ENCODE measurements at regions not wholly inside any gene's neighbourhood (a gene's known extent, or its start where the extent isn't known, plus 50 kb on each side); places are given as distances from the start of the nearest gene placed in this dataset.

DNA sequence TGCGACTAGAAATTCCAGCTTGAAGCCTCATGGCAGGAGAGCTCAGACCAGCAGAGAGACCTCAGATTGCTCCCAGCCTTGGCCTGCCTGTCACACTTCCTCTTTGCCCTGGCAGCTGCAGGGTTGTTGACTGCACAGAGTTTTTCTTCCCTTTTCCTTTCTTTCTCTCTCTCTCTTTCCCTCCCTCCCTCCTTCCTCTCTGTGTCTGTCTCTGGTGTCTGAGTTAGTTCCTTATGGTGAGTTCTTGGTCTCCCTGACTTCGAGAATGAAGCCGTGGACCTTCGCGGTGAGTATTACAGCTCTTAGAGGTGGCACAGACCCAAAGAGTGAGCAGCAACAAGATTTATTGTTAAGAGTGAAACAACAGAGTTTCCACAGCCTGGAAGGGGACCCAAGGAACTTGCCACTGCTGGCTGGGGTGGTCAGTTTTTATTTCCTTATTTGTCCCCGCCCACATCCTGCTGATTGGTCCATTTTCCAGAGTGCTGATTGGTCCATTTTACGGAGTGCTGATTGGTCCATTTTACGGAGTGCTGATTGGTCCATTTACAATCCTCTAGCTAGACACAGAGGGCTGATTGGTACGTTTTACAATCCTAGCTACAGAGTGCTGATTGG is 266.3 kb downstream of the RPS24 start:
- DNase-seq (ENCODE audit: low read depth) = no peak

DNA sequence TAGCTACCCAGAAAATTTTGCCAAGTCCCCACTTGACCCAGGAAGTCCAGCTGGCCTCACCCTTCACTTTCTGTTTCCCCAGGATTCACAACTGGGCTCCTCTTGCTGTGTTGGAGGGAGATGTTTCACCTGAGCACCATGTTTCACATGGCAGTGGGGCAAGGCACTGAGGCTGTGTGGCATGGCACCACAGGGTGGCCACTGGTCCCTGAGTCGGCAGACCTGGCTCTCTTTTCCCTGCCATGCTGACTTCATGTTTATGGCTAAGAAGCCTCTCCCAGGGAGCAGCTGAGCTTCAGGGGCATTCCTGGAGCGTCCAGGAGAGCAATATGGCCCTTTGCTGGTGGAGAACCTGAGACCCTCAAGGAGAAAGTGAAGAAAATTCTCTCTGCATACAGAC is 266.9 kb downstream of the RPS24 start:
- no peak for DNase-seq (ENCODE audit: low read depth)

DNA sequence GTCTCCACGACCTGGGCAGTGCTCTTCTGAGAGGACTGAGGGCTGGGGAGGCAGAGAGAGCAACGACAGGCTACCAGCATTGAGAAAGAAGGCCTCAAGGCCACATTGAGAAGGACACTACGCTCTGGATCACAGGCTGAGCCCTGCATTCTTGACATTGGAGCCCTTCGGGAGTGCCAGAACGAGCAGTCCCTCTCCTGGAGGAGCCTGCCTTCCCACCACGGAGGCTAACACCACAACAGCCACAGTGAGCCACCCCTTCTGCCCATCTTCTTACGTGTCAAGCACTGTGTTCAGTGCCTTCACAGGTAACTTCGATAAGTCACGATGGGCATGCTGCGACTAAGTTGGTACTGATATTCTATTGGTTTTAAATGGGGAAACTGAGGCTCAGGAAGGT is 267.8 kb downstream of the RPS24 start:
- DNase-seq (ENCODE audit: low read depth) = no peak

DNA sequence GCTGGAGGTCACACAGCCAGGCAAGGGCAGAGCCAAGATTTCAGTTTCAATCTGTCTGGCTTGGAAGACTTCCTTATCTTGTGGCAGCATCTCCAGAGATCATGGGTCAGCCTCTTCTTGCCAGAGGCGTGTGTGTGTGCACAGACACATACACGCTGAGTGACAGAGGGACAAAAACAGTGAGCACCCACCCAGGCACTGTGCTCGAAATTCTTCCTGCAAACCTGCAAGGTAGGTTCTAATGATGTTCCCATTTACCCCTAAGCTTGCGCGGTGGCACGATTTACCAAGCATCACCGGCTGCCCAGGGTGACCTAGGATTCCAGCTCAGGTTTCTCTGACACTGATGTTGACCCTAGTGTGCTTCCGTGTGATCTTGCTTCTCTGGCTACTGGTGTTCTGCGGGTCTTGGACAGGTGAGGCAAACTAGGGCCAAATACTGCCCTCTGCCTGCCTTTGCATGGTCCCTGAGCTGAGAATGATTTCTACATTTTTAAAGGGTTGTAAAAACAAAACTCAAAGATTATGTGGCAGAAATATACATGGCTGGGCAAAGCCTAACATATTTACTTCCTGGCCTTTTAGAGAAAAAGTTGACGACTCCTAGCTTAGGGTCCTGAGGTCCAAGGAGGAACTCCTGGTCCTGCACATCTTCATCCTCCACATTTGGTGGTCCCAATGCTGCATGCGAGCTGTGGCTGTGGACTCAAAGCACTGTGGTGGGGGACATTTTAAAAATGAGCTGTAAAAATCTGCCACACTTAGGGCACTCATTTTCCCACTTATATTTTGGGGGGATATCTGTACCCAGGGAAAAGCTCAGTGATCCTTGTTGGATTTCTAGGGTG is 268.5 kb downstream of the RPS24 start:
- no peak for DNase-seq (ENCODE audit: low read depth)

DNA sequence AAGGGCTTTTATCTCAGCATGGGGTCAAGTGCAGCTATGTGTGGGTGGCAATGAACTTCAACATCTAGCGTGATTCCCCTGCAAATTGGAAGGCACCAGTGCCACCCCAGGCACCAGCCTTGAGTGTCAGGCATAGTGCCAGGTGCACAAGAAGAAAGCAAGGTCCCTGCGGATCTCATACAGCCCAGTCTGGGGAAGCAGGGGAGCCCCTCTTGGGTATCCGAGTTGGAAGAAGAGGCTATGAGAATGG is 269.0 kb downstream of the RPS24 start:
- no peak for DNase-seq (ENCODE audit: low read depth)

DNA sequence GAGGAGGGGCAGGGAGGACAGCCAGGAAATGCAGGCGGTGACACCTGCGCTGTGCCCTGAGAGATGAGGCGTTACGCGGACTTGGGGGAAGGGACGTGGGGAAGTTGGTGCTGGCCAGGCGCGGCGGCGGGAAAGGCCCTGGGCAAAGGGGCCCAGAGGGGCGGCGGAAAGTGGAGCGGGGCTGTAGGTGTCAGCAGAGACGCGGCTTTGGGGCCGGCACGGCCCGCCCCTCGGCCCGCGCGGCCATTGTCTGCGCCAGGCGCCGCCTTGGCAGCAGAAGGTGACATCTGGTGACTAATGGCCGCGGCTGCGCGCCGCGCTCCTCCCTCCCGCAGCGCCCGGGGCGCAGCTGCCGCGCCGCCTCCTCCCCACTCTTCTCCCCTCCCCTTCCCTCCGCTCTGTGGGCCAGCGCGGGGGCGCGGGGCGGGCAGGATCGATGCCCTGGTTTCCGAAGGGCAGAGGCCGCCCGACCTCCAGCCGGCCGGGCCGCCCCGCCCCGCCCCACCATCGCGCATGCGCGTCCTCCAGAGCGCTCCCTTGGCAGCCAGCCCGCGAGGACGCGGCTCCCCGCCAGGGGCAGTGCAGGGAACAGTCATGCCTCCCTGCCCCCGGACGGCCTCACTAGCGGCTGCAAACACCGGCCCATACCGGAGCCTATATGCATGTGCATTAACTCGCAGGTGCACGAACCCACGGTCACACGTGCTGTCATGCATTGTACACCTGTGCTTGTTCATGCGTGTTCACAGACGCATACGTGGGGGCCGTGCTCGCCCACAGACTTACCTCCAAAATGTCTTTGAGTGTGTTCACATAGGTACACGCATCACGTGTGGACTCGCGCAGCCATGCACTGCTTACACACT is 269.6 kb downstream of the RPS24 start:
- peak; percentile 93 for DNase-seq (ENCODE audit: low read depth)

DNA sequence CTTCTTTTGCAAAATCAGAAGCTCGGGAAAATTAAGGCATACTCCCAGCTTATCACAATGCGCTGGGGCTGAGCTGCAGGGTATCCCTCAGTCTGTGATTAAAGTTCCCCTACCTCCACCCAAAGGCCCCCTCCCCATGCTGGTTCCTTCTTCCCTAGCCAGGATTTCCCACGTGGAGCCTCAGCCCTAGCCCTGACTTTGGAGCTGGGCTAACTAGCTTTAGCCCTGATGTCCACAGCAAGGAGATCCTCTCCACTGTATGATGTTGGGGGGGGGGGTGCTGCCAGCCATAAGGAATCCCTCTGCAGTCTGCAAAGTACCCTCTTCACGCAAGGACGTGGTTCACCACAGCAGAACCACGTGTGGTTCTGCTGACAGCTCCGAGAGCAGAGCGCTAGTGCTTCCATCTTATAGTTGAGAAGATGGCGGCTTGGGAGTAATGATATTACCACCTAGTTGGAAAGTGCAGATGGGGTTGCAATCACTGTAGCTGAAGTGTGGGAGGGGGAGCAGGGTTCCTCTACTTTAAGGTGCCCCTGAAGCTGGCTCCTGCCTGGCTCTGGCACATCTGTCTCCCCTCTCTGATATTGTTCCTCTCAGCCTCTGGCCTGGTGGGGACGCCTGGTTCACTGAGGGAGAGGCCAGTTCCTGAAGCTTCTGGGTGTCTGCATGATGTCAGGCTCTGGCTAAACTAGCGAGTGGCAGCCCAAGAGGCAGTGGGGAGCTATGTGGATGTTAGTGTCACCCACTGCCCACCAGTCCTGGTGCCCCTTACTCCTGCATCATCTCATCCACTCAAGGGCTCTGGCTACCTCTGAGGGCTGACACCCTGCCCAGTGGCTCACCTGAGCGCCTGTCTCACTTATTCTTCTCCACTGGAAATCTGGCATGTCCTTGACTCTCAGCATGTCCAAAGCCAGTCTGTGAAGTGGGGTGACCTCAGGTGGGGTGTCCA is 270.7 kb downstream of the RPS24 start:
- DNase-seq (ENCODE audit: low read depth) = no peak

DNA sequence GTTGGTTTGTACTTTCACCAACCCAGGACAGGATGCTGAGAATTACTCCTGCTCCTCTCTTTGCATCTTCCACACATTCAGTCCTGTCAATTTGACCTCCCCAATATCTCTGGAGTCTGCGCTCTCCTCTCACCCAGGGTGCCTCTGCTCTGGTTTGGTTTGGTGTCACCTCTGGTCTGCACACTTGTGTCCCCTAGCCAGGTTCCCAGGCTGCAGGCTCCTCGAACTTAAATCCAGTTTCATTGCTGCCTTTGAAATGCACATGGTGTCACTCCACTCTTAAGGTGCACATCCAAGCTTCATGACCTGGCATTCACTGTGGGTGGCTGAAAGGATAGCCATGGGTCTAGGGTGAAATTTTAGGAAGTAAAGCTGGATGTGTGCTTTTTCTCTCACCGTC is 271.6 kb downstream of the RPS24 start:
- no peak for DNase-seq (ENCODE audit: low read depth)

DNA sequence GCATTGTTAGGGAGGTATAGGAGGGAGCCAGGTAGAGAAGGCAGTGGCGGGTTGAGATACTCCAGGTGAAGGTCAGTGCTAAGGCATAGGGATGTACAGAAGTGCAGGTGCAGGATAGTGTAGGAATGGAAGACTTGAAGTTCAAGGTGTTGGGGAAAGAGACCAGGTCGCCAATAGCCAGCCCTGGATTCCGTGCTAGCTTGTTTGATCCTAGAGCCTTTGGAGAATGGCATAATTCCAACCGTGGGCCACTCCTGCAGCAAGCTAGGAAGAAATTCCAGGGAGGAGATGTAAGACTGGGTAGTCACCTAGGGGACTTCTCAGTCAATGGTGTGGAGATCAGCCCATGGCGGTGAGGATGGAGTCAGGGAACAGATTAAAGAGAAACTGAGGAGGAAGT is 272.7 kb downstream of the RPS24 start:
- DNase-seq (ENCODE audit: low read depth) = no peak

DNA sequence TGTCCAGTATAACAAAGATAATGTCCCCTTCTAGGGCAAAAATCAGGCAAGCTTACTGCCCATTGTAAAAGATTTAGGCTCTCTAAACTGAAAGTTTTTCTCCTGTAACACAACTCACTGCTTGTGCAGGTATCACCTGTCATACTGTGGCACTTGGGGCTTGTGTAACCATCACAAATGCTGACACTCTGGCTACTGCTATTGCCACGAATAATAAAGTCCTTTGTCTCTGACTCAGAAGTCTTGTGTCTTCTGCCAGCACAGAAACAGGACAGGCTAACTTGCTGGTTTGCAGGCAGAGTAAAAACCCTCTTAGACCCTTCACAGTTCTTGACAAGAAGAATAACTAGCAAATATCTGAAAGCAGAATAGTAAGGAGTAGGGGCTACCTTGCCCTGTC is 273.9 kb downstream of the RPS24 start:
- DNase-seq (ENCODE audit: low read depth) = no peak

DNA sequence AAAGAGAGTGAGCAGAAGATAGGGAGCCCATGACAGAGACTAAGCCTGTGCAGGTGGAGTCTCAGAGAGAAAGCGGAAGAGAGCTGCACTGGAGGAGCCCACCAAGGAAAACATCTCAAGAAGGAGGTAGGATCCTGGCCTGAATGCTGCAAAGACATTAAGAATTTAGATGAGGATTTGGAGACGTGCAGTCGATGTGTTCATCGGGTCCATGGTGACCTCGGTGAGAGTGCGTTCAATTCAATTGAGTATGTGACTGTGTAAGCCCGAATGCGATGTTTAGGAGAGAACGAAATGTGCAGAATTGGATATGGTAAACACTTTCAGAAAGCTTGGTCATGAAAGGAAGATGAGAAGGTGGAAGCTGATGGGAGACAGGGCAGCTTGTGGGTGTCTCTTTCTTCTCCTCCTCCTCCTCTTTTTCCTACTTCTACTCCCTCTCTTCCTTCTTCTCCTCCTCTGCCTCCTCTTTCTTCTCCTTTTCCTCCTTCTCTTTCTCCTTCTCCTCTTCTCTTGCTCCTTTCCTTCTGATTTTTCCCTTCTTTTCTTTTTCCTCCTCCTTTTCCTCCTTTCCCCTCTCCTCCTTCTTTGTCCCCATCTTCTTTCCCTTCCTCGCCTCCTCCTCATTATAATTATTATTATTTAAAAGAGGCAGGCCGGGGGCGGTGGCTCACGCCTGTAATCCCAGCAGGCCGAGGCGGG is 276.0 kb downstream of the RPS24 start:
- DNase-seq (ENCODE audit: low read depth) = no peak

DNA sequence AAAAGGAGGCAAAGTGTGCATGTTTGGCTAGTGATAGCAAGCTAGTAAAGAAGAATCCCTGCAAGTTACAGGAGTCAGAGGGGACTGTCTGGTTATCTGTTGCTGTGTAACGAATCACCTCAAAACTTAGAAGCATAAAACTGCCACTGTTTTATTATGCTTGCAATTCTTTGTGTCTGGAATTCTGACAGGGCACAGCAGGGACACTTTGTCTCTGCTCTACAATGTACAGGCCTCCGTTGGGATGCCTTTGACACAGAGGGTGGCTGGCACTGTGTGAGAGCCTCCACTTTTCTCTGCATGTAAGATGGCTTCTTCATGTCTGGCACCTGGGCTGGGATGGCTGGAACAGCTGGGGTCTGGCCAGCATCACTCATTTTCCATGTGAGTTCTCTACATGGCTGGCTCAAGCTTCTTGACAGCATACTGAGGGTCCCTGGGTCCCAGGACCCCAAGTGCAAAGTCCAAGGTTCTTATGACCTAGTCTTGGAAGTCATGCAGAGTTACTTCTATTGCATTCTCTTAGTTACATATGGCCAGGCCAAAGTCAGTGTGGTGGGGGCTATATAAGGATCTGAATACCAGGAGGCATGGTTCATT is 276.9 kb downstream of the RPS24 start:
- DNase-seq (ENCODE audit: low read depth) = no peak

DNA sequence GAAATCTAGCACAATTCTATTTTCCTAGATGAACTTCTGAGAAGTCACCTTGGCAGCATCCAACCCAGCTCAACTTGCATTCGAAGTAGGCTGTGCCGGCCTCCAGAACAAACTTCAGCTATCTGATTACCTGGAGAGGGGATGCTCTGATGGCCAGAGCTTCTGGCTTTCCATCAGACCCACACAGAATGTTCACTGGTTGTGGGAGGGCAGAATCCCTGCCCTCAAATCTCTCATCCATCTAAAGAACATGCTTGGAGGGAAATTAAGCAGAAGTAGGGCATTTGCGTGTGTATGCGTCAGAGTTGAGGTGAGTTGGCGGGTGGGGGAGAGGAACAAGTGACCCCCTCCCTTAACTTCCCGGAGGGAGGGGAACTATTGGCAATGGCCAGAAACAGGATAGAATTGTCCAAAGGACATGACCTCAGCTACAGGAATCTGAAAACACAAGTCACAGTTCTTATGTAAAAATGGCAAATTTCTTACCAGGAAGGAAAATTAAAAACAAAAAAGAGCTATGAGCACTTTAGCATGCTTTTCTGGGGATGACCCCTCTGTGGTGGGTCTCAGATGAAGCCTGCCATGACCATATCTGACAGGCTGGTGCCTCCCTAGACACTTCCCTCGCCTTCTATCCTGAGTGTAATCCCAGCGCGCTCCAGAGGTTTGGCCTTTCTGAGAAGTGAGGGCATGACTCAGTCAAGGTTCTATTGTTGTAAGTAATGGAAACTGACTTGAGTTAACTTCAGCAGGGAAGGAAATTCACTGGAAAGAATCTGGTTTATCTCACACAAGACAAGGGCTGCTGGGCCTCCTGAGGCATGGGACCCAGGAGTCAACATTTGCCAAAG is 278.8 kb downstream of the RPS24 start:
- no peak for DNase-seq (ENCODE audit: low read depth)

DNA sequence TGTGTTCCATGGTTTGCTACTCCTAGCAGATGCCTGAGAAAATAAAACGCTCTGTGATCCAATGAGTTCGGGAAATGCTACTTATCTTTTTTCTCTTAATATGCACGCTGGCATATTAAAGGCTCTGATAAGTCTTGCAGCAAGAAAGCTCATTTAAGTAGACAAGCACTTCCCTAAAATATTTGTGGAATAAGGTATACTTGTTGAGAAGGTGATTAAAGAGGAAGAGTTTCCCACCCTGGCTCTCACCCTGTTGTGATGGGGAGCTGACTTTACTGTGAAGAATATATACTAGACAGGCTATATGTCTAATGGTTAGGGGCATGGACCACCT is 279.4 kb downstream of the RPS24 start:
- DNase-seq (ENCODE audit: low read depth) = no peak

DNA sequence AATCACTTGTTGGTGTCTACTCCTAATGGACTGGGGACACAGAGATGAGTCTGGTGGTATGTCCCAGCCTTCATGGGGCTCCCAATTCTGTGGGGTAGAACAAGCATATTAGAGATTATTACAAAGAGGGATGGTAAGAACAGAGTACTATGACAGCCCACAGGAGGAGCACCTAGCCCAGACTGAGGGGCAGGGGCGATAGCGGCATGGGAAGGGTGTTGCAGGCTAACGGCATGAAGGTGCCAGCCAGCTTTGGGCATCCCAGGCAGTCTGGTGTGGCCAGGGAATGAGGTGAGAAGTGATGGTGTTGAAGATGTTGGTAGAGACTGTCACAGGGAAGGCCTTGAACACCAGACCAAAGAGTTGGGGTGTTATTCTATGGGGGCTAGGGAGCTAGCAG is 280.0 kb downstream of the RPS24 start:
- DNase-seq (ENCODE audit: low read depth) = no peak

DNA sequence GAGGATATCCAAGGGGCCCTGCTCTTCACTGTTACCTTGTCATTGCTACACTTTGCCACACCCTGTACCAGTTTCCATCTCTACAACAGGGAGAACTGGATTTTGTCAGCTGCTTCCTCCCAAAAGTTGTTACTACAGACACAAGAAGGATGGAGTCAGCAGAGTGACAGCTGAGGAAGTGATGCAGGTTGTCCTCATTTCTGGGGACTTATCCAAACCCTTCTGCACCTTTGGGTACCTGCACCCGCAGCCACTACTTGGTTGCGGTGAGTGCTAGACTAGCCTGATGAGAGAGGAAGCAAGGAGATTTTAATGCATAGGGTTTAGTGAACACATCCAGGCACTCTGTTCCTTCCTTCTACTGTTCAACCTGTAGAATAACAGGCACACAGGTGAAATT is 281.0 kb downstream of the RPS24 start:
- DNase-seq (ENCODE audit: low read depth) = no peak

DNA sequence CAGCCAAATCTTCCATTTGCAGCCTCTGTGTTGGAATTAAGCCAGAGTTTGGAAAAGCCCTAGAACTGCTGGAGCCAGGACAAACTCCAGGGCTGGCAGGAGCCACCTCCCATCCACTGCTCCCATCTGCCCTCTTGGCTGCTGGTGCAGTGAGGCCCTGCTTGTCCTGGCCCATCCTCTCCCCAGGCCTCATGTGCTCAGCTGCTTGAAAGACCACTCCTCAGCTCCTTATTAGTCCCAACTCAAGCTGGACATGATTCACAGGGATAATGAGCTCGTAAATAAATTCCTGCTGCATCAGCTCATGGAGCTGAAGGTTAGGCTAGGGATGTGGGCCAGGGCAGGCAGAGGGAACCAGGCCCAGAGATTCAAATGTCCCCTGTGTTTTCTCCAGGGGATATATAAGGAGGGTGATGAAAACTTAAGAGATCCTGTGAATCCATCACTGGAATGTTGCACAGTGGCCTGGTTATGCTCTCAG is 282.8 kb downstream of the RPS24 start:
- no peak for DNase-seq (ENCODE audit: low read depth)

DNA sequence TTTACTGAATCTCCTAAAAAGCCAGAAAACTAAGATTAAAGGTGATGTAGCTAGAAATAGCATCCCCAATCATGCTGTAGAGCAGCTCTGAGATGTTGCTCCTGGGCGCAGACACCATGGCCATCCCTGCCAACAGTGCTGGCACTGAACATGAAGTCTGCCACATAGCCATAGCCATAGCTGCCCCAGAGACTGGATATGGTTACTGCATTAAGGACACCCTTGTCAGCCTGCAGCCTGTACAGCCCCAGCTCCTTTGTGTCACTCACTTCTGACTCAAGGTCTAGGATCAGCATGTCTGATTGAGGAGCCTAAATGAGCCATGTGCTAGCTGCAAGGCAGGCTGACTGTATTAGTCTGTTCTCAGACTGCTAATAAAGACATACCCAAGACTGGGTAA is 284.6 kb downstream of the RPS24 start:
- no peak for DNase-seq (ENCODE audit: low read depth)

DNA sequence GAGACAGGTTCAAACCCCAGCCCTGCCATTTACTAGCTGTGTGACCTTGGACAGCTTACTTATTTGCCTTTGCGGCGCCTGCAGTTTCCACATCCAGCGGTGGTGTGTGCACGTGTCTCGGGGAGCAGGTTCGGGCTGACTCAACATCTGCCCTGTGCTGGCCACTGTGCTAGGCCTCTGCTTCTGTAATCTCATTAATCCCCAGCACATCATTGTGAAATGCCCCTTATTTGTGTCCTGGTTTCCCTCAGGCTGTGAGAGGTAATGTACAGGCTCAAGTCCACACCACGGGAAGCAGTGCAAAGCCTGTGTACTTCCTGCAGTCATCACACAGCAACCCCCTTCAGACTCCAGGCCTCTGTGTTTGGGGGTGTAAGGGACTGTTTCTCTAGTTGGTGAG is 285.7 kb downstream of the RPS24 start:
- no peak for DNase-seq (ENCODE audit: low read depth)

DNA sequence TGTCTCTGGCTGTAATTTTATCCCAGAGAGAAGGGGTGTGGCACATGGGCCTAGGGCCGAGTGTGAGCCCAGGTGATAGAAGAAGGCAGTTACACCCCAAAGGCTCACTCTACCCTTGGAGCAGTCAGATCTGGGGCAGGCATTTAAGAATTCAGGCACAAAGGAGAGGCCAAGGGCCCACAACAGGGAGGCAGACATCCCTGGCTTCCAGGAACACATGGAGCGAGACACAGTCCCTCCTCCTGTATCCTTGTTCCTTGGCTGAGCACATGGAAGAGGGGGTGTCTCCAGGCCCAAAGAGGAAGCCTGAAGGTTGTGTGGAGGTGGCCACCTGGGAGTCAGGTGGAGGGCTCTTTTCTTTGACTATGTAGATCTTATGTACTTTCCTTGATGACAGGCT is 286.2 kb downstream of the RPS24 start:
- no peak for DNase-seq (ENCODE audit: low read depth)

Data from stimulated activated CD4-positive, alpha-beta T cell treated with anti-CD3 and anti-CD28 coated beads, Interleukin-2, amount 100 ng/mL, for 4 hours (primary cell).